HEK293 (cell line): ENCODE measurements at regions not wholly inside any gene's neighbourhood (a gene's known extent, or its start where the extent isn't known, plus 50 kb on each side); places are given as distances from the start of the nearest gene placed in this dataset.

ENCODE experiments used
- CTCF ChIA-PET: fragments of 350-600 bp; formaldehyde crosslinking; extraction: SDS; loops from one replicate; lab custom pipeline; 2021; ENCODE audit warnings: antibody characterized with exemption; lab: Yijun Ruan, JAX
- POLR2A ChIA-PET: fragments of 300-600 bp; formaldehyde crosslinking; extraction: SDS; loops from one replicate; lab custom pipeline; 2020; ENCODE audit warnings: antibody characterized with exemption, inconsistent platforms; lab: Yijun Ruan, JAX
- H3K27ac ChIP-seq: fragments of 200-500 bp; sonication (Bioruptor generic); 2 replicates; pipeline ENCODE4 v1.5.1; 2014; ENCODE audit warnings: low read depth, low read length, control low read depth, inconsistent platforms; ENCODE audit errors: extremely low read depth
- H3K36me3 ChIP-seq, 2 experiments: fragments of 200-500 bp in 1 of 2; sonication (Bioruptor generic) in 1 of 2; 1 replicate in 1 of 2; 2 replicates in 1 of 2; pipeline ENCODE4 v1.5.1; 2014 to 2017; ENCODE audit warnings: inconsistent platforms in 2 of 2, low read length in 2 of 2; ENCODE audit not compliant: control insufficient read depth in 2 of 2, insufficient read depth in 1 of 2
- H3K4me1 ChIP-seq: fragments of 200-500 bp; sonication (Bioruptor generic); 2 replicates; pipeline ENCODE4 v1.5.1; 2014; ENCODE audit warnings: mild to moderate bottlenecking, low read length, inconsistent platforms; ENCODE audit not compliant: control insufficient read depth, insufficient read depth
- H3K4me3 ChIP-seq: 2 replicates; pipeline ENCODE4 v1.5.1; 2011; ENCODE audit warnings: low read depth, mild to moderate bottlenecking, control low read depth, low read length, moderate library complexity
- H3K9me3 ChIP-seq: fragments of 200-500 bp; sonication (Bioruptor generic); 2 replicates; pipeline ENCODE4 v1.5.1; 2014; ENCODE audit warnings: low read depth, low read length, inconsistent platforms; ENCODE audit not compliant: control insufficient read depth, insufficient read depth
- BCL11A ChIP-seq: fragments of 450-650 bp; formaldehyde crosslinking; IDR thresholded peaks from 2 replicates; pipeline ENCODE4 v1.5.1; 2016; ENCODE audit warnings: low read depth, missing biosample characterization, missing genetic modification characterization
- TCF7L2 ChIP-seq: IDR thresholded peaks from 2 replicates; pipeline ENCODE4 v1.6.1; 2011; ENCODE audit warnings: low read depth, mild to moderate bottlenecking, inconsistent platforms, low read length, moderate library complexity, borderline replicate concordance
- ZEB2 ChIP-seq: fragments of 450-650 bp; formaldehyde crosslinking; IDR thresholded peaks from 2 replicates; pipeline ENCODE4 v1.5.1; 2016; ENCODE audit warnings: missing biosample characterization, missing genetic modification characterization
- ZFP41 ChIP-seq: fragments of 450-650 bp; formaldehyde crosslinking; IDR thresholded peaks from 2 replicates; pipeline ENCODE4 v1.5.1; 2016; ENCODE audit warnings: missing biosample characterization, missing genetic modification characterization, borderline replicate concordance
- ZNF138 ChIP-seq: fragments of 450-650 bp; formaldehyde crosslinking; IDR thresholded peaks from 2 replicates; pipeline ENCODE4 v1.5.1; 2016; ENCODE audit warnings: missing biosample characterization, missing genetic modification characterization, borderline replicate concordance
- ZNF350 ChIP-seq: fragments of 450-650 bp; formaldehyde crosslinking; IDR thresholded peaks from 2 replicates; pipeline ENCODE4 v1.5.0; 2017; ENCODE audit warnings: missing biosample characterization, mild to moderate bottlenecking, missing genetic modification characterization
- ZNF37A ChIP-seq: fragments of 450-650 bp; IDR thresholded peaks from 2 replicates; pipeline ENCODE4 v1.5.1; 2018; ENCODE audit warnings: missing biosample characterization, missing genetic modification characterization
- ZNF394 ChIP-seq: fragments of 450-650 bp; formaldehyde crosslinking; IDR thresholded peaks from 2 replicates; pipeline ENCODE4 v1.5.1; 2016; ENCODE audit warnings: missing biosample characterization, missing genetic modification characterization, mild to moderate bottlenecking, moderate library complexity, borderline replicate concordance
- ZNF433 ChIP-seq: fragments of 450-650 bp; formaldehyde crosslinking; IDR thresholded peaks from 2 replicates; pipeline ENCODE4 v1.5.1; 2016; ENCODE audit warnings: missing biosample characterization, missing genetic modification characterization, low read depth
- ZNF571 ChIP-seq: fragments of 450-650 bp; formaldehyde crosslinking; IDR thresholded peaks from 2 replicates; pipeline ENCODE4 v1.5.0; 2017; ENCODE audit warnings: missing biosample characterization, missing genetic modification characterization
- ZNF600 ChIP-seq: fragments of 450-650 bp; formaldehyde crosslinking; IDR thresholded peaks from 2 replicates; pipeline ENCODE4 v1.5.1; 2016; ENCODE audit warnings: missing biosample characterization, missing genetic modification characterization
- ZNF664 ChIP-seq: fragments of 450-650 bp; formaldehyde crosslinking; IDR thresholded peaks from 2 replicates; pipeline ENCODE4 v1.5.1; 2016; ENCODE audit warnings: missing biosample characterization, missing genetic modification characterization
- ZNF843 ChIP-seq: fragments of 450-650 bp; formaldehyde crosslinking; IDR thresholded peaks from 2 replicates; pipeline ENCODE4 v1.5.1; 2016; ENCODE audit warnings: missing biosample characterization, missing genetic modification characterization
- TF ChIP-seq, protein P1 (sequence below): fragments of 450-650 bp; formaldehyde crosslinking; IDR thresholded peaks from 2 replicates; pipeline ENCODE4 v1.5.1; 2016; ENCODE audit warnings: missing biosample characterization, missing genetic modification characterization
- TF ChIP-seq, protein P2 (sequence below): fragments of 450-650 bp; formaldehyde crosslinking; IDR thresholded peaks from 2 replicates; pipeline ENCODE4 v1.5.1; 2016; ENCODE audit warnings: missing biosample characterization, missing genetic modification characterization
- TF ChIP-seq, protein P3 (sequence below): fragments of 450-650 bp; formaldehyde crosslinking; IDR thresholded peaks from 2 replicates; pipeline ENCODE4 v1.5.1; 2016; ENCODE audit warnings: missing biosample characterization, missing genetic modification characterization
- TF ChIP-seq, protein P4 (sequence below): fragments of 450-650 bp; formaldehyde crosslinking; IDR thresholded peaks from 2 replicates; pipeline ENCODE4 v1.5.1; 2017; ENCODE audit warnings: missing biosample characterization, missing genetic modification characterization
- TF ChIP-seq, protein P5 (sequence below): IDR thresholded peaks from 2 replicates; pipeline ENCODE4 v1.6.1; 2011; ENCODE audit warnings: mild to moderate bottlenecking, low read depth, low read length, borderline replicate concordance

DNA sequence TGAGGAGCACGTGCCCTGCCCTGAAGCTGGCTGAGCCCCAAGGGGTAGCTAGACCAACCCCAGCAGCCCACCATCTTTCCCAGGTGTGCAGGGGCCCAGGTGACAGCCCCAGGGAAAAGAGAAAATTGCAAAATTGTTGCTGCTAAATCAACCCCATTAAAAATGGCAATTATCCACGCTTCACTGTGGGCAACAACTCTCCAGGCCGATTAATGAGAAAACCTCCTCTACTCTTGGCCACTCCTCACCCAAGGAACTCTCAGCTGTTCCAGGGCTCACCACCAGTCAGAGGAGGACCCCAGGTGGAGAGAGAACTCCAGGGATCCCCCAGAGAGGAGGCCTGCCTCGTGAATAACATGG is 516.1 kb upstream of the MGMT start:
- Histone ChIP-seq H3K36me3 (no peaks in the 10 kb centered on the region), H3K9me3 (no peaks in the 10 kb centered on the region), H3K4me1 (no peaks in the 10 kb centered on the region), H3K27ac (no peak overlapping the region), H3K4me3 (no peak overlapping the region)
- TF ChIP-seq ZNF843 (tag by site-specific recombination) = no peak
- TF ChIP-seq BCL11A (tag by site-specific recombination) = no peak
- TF ChIP-seq TCF7L2 = no peak
- TF ChIP-seq ZNF350 (tag by site-specific recombination) = no peak
- TF ChIP-seq, protein P1, sequence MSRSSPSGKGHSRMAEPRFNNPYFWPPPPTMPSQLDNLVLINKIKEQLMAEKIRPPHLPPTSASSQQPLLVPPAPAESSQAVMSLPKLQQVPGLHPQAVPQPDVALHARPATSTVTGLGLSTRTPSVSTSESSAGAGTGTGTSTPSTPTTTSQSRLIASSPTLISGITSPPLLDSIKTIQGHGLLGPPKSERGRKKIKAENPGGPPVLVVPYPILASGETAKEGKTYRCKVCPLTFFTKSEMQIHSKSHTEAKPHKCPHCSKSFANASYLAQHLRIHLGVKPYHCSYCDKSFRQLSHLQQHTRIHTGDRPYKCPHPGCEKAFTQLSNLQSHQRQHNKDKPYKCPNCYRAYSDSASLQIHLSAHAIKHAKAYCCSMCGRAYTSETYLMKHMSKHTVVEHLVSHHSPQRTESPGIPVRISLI (tag by site-specific recombination) = no peak
- ChIA-PET CTCF (no interaction called here), POLR2A (no interaction called here)

DNA sequence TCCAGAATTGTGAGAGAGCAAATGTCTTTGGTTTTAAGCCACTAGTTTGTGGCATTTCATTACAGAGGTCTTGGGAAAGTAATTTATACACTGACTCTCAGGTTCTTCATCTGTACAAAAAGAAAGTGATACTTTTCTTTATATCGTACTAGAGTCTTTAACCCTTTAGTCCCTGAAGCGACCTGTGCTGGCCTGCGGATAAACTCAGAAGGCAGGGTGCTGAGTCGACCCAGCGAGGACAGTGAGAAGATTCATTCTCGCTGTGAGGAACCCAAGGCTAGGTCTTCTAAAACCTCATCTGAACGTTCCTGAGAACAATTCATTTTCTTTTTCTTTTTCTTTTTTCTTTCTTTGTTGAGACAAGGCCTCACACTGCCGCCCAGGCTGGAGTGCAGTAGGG is 514.2 kb upstream of the MGMT start:
- TF ChIP-seq ZNF394 (no peak), ZEB2 (tag by site-specific recombination) (no peak), ZNF664 (no peak), ZNF571 (no peak), ZNF37A (tag by site-specific recombination) (no peak), ZNF138 (tag by site-specific recombination) (no peak), ZFP41 (no peak), ZNF600 (tag by site-specific recombination) (no peak)
- TF ChIP-seq, protein P2, sequence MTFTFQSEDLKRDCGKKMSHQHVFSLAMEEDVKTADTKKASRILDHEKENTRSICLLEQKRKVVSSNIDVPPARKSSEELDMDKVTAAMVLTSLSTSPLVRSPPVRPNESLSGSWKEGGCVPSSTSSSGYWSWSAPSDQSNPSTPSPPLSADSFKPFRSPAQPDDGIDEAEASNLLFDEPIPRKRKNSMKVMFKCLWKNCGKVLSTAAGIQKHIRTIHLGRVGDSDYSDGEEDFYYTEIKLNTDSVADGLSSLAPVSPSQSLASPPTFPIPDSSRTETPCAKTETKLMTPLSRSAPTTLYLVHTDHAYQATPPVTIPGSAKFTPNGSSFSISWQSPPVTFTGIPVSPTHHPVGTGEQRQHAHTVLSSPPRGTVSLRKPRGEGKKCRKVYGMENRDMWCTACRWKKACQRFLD (tag by site-specific recombination) = no peak
- TF ChIP-seq, protein P3, sequence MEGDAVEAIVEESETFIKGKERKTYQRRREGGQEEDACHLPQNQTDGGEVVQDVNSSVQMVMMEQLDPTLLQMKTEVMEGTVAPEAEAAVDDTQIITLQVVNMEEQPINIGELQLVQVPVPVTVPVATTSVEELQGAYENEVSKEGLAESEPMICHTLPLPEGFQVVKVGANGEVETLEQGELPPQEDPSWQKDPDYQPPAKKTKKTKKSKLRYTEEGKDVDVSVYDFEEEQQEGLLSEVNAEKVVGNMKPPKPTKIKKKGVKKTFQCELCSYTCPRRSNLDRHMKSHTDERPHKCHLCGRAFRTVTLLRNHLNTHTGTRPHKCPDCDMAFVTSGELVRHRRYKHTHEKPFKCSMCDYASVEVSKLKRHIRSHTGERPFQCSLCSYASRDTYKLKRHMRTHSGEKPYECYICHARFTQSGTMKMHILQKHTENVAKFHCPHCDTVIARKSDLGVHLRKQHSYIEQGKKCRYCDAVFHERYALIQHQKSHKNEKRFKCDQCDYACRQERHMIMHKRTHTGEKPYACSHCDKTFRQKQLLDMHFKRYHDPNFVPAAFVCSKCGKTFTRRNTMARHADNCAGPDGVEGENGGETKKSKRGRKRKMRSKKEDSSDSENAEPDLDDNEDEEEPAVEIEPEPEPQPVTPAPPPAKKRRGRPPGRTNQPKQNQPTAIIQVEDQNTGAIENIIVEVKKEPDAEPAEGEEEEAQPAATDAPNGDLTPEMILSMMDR (tag by site-specific recombination) = no peak
- TF ChIP-seq, protein P4, sequence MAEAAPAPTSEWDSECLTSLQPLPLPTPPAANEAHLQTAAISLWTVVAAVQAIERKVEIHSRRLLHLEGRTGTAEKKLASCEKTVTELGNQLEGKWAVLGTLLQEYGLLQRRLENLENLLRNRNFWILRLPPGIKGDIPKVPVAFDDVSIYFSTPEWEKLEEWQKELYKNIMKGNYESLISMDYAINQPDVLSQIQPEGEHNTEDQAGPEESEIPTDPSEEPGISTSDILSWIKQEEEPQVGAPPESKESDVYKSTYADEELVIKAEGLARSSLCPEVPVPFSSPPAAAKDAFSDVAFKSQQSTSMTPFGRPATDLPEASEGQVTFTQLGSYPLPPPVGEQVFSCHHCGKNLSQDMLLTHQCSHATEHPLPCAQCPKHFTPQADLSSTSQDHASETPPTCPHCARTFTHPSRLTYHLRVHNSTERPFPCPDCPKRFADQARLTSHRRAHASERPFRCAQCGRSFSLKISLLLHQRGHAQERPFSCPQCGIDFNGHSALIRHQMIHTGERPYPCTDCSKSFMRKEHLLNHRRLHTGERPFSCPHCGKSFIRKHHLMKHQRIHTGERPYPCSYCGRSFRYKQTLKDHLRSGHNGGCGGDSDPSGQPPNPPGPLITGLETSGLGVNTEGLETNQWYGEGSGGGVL = no peak
- TF ChIP-seq, all 188 proteins: peak for 0
- H3K4me1 ChIP-seq = no peaks in the 10 kb centered on the region
- H3K36me3 ChIP-seq = no peaks in the 10 kb centered on the region
- ChIA-PET CTCF (no interaction called here), POLR2A (no interaction called here)
- no peaks in the 10 kb centered on the region for H3K9me3 ChIP-seq
- no peak overlapping the region for H3K27ac ChIP-seq
- H3K4me3 ChIP-seq = no peak overlapping the region

DNA sequence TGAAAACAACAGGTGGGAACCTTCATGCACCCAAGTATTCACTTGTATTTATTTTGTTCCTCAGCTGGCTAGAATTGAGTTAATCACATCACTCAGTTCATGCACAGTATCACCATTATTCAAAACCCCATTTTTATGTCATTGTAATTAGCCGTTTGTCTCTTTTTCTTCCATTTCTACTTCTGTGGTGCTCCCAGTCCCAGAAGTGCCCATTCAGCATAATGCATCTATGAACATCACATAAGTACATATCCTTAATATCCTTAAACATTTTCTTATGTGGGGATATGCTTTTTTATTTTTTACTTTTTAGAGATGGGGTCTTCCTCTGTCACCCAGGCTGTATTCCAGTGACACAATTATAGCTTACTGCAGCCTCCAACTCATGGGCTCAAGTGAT is 510.9 kb upstream of the MGMT start:
- TF ChIP-seq, protein P5, sequence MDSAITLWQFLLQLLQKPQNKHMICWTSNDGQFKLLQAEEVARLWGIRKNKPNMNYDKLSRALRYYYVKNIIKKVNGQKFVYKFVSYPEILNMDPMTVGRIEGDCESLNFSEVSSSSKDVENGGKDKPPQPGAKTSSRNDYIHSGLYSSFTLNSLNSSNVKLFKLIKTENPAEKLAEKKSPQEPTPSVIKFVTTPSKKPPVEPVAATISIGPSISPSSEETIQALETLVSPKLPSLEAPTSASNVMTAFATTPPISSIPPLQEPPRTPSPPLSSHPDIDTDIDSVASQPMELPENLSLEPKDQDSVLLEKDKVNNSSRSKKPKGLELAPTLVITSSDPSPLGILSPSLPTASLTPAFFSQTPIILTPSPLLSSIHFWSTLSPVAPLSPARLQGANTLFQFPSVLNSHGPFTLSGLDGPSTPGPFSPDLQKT = no peak
- TF ChIP-seq ZNF433 = no peak
- POLR2A ChIA-PET = no interaction called here
- Histone ChIP-seq H3K4me3 (no peak overlapping the region), H3K36me3 (no peaks in the 10 kb centered on the region), H3K9me3 (no peaks in the 10 kb centered on the region), H3K27ac (no peak overlapping the region), H3K4me1 (no peaks in the 10 kb centered on the region)
- CTCF ChIA-PET = interaction anchor here (0.5 kb wide), 1 partner anchor 54 kb away, joined by 4 read pairs; no protein-coding TSS in a partner anchor
